ENCODE measurements at regions not wholly inside any gene's neighbourhood (a gene's known extent, or its start where the extent isn't known, plus 50 kb on each side); places are given as distances from the start of the nearest gene placed in this dataset.

DNA sequence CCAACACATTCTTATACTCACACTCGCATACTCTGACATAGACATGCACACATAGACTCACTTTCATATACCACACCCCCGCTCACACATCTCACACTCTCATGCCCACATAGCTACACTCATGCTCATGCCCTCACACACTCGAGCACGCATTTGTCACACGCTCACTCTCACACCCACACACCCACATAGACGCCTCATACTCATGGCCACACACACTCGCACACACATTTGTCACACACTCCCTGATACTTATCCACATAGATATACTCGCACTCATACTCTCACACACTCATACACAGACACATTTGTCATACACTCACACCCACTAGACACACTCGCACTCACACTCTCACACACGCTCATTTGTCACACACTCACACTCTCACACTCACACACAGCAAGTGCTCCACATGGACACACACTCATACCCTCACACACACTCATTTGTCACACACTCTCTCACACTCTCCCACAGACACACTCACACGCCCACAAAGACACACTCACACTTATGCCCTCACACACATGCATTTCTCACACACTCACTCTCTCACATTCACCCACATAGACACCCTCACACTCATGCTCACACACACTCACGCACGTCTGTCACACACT, 50.9 kb downstream of the TNP1 start:
- FAIRE-seq (no peak), DNase-seq (ENCODE audit: extremely low spot score, insufficient read length, low read depth) (no peak)

DNA sequence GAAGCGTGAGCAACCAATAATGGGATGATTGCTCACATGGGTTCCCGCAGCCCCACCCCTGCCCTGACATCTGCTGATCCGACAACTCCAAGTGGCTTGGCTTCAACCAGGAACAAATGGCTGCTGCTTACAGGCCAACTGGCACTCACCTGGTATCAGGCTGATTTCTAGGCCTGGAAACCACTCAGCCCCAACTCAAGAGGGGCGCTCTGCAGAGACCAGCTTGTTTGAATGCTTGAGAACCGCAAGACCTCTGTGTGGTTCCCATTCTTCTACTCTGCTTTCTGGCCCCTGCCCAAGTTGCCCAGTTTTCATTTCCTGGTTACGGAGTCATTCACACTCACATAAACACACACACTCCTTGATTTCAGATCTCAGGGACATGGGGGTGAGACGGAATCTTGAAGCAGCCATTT, 52.0 kb downstream of the TNP1 start:
- FAIRE-seq: no peak
- no peak for DNase-seq (ENCODE audit: extremely low spot score, insufficient read length, low read depth)

DNA sequence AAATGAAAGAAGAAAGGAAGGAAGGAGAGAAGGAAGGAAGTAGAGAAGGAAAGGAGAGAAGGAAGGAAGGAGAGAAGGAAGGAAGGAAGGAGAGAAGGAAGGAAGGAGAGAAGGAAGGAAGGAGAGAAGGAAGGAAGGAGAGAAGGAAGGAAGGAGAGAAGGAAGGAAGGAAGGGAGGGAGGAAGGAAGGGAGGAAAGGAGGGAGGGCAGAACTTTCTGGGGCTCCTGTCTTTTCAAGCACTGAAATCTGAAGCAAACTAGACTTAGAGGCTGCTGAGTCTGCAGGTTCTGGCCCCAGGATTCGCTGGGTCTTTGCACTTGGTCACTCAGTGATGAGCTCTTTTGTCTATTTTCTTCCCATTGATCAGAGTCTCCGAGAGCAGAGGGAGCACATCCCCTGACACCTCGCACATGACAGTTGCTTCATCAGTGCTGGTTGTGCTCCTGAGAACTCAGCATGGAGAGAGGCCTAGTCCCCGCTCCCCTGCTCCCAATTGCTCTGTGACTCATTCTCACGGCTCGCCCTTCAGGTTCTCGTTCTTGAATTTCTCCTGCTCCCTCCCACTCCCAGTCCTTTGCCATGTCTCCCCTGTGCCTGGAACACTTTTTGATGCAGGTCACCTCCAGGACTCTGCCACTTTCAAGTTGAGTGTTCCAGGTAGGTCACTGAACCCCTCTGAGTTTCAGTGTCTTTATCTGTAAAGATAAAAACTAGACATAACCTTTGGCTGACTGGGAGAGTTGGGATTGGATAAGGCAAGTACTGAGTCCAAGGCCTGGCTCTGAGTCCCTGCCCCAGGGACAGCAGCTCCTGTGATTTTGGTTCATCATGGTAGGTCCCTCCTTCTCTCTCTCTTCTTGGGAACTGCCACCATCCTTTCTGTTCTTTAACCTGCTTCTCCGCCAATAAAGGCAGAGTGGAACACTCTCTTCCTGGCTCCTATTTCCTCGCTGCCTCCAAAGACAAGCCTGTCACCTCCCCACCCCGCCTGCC, 55.2 kb downstream of the TNP1 start:
- DNase-seq (ENCODE audit: extremely low spot score, insufficient read length, low read depth) (no peak), FAIRE-seq (no peak)

- FAIRE-seq (no peak), DNase-seq (ENCODE audit: extremely low spot score, insufficient read length, low read depth) (no peak)
Observed at GRCh38 chr2:216803791-216804190, 56.1 kb downstream of the TNP1 start.

GRCh38 chr2:216802516-216803215, 57.2 kb downstream of the TNP1 start:
- no peak for DNase-seq (ENCODE audit: extremely low spot score, insufficient read length, low read depth)

GRCh38 chr2:216800836-216801235, 59.0 kb downstream of the TNP1 start:
- DNase-seq (ENCODE audit: extremely low spot score, insufficient read length, low read depth): no peak
- FAIRE-seq: no peak

More at GRCh38 chr2:216802516-216803215, 57.2 kb downstream of the TNP1 start:
- no peak for FAIRE-seq

- DNase-seq (ENCODE audit: extremely low spot score, insufficient read length, low read depth) (no peak), FAIRE-seq (no peak)
Observed at GRCh38 chr2:216799873-216800431, 59.9 kb downstream of the TNP1 start.

DNA sequence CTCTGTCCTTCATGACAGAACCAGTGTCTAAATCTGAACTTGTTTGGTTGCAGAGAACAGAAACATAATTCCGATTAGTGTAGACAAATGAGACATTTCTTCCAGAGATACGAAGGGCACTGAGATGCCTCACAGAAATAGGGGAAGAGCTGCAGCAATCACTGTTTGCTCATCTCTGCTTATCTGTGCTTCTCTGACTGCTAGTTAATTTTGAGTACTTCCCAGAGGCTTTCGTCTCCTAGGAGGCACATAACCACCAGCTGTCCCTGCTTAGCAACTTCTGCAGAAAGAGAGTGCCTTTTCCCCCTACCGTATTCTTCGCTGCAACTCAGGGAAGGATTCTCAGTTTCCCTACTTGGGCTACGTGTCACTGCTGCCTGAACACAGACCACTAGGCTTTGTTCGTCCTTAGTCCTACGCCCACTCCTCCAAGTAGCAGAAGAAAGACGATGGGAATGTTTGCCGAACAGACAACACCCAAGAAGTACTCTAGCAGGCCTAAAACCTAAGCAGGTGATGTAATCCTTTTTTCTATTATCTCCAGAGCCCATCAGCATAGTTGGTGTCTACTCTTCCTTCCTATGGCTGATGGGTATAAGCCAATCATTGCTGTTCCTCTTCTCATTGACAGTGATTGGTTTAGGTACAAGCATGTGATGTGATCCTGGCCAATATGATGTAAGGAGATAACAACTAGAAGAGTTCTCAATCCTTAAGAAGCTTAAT, 63.6 kb downstream of the TNP1 start:
- FAIRE-seq: no peak

GRCh38 chr2:216793386-216793785, 66.5 kb downstream of the TNP1 start:
- DNase-seq (ENCODE audit: extremely low spot score, insufficient read length, low read depth) (no peak), FAIRE-seq (no peak)

More for the DNA sequence above, 63.6 kb downstream of the TNP1 start:
- DNase-seq (ENCODE audit: extremely low spot score, insufficient read length, low read depth): no peak

DNA sequence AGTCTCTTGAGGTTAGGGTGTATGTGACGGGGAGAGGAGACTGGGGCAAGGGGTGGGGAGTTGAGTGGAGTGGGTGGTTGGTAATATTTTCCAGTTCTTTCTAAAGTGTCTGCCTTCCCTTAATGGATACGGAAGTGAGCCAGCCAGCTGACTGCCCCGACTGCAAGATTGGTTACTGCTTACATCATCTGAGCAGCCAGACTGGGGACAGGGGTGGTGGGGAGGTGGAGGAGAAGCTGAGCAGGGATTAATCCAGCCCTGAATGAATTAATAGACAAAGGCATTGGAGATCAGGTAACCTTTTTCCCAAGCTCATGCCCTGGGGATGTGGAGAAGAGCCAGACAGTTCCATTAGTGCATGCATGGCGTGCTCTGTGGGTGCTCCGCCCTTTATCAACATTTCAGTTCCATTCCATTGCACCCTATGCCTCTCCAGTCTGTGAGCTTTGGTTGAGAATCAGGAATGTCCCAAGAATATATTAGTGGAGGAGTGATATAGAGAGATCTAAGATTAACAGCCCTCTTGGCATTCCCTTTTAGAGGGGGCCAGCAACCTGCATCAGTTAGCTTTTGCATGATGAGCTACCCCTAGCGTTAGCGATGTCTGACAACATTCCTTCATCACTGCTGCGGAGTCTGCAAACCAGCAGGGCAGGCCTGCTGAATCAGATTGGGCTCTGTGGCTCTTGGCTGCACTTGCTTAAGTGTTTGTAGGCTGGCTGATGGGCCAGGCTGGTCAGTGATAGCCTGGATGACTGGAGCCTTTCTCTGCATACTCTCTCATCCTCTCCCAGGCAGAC, 67.4 kb downstream of the TNP1 start:
- FAIRE-seq: no peak
- DNase-seq (ENCODE audit: extremely low spot score, insufficient read length, low read depth): no peak

DNA sequence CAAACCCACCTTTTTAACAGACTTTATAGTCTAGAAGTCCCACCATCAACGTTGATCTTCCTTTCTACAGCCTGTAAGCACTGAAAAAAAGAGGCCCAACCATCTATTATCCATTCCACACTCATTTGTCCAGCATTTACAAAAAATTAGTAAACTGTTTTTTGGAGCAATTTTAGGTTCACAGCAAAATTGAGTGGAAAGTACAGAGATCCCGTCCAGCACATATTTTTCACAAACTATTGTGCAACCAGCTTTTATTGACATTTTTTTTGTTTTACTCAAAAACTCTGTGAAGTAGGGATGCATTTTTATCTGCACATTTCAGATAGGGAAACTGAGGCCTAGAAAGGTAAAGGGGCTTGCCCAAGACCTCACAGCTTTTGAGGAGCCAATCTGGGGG, 68.6 kb downstream of the TNP1 start:
- no peak for DNase-seq (ENCODE audit: extremely low spot score, insufficient read length, low read depth)
- no peak for FAIRE-seq

DNA sequence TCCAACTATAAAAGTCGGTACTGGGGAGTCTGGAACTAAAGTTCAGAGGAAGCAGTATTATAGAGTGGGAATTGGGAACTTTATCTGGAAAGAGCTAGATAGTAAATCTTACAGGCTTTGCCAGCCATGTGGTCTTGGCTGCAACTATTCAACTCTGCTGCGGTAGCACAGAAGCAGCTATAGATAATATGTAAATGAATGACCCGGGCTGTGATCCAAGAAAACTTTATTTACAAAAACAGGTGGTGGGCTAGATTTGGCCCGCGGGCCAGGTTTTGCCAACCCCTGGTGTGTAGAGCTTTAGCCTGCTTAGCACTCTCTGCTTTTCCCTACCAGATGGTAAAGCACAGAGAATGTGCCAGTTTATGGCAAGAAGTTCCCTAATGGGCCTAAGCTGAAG, 70.8 kb downstream of the TNP1 start:
- FAIRE-seq (no peak), DNase-seq (ENCODE audit: extremely low spot score, insufficient read length, low read depth) (no peak)

GRCh38 chr2:216787851-216788540, 71.9 kb downstream of the TNP1 start:
- no peak for DNase-seq (ENCODE audit: extremely low spot score, insufficient read length, low read depth)
- FAIRE-seq: no peak

- FAIRE-seq: no peak
- DNase-seq (ENCODE audit: extremely low spot score, insufficient read length, low read depth): no peak
Observed at GRCh38 chr2:216786676-216787075, 73.2 kb downstream of the TNP1 start.

DNA sequence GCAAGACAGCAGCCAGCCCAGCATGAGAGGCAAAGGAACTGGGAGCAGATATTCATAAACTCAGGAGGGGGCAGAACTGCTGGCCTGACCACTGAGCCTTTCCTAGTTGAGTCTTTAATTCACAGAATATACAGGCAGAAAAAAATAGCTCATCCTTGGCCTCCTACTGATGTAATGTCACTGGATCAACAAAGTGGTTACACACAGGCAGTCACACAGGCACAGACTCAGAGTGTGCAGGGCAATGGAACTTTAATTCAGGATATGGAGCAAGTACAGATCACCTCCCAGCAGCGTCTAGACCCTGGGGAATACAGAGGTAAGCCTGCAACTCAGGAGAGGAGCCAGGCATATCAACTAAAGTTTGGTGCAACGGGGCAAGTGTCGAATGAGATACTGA, 75.4 kb downstream of the TNP1 start:
- FAIRE-seq: no peak
- no peak for DNase-seq (ENCODE audit: extremely low spot score, insufficient read length, low read depth)

DNA sequence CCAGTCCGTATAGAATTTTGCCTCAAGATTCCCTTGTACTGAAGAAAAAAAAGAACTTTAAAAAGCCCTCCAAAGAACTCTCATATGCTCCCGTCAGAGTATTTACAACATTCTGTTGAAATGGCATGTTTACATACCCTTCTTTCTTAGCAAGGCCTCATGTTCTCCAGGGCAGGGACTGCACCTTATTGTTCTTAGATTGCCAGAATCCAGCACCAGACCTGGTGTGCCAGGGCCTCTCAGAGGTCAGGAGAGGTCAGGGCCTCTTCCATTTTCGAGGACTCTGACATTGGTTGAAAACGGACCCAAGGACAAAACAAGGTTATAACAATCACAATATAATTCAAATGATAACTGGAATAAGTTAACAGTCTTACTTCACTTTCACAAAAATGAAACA, 78.2 kb downstream of the TNP1 start:
- FAIRE-seq: no peak
- no peak for DNase-seq (ENCODE audit: extremely low spot score, insufficient read length, low read depth)

GRCh38 chr2:216780843-216781242, 79.0 kb downstream of the TNP1 start:
- FAIRE-seq: no peak
- DNase-seq (ENCODE audit: extremely low spot score, insufficient read length, low read depth): no peak

DNA sequence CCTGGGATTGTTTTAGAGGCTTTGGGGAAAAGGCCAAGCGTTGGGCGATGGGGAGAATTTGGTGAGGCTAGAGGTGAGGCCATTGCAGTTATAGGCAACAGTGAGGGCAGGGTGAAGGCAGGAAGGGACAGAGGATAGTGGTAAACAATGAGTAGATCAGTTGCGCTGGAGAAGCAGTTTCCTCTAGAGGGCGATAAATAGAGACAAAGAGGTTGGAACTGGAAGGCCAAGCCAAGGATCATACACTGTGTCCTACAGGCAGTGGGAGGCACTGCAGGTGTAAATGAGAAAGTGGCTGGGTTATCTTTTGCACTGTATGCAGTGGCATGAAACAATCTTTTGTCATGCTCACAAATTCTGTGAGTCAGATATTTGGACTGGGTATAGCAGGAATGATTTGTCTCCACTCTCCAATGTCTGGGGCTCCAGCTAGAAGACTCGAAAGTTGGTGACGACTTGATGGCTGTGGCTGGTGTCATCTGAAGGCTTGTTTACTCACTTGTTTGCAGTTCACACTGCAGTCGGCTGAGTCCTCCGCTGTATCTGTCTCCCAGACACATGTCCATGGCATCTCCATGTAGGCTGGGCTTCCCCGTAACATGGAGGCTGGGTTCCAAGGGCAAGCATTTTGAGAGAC, 82.1 kb downstream of the TNP1 start:
- peak; percentile 94 for FAIRE-seq
- DNase-seq (ENCODE audit: extremely low spot score, insufficient read length, low read depth): peak; percentile 44
